ENCODE measurements at regions not wholly inside any gene's neighbourhood (a gene's known extent, or its start where the extent isn't known, plus 50 kb on each side); places are given as distances from the start of the nearest gene placed in this dataset.
"Not testable (repeated sequence)": the region's sequence is repeated elsewhere in the genome, so short reads cannot be mapped to it uniquely, and the experiment has no call there.

DNA sequence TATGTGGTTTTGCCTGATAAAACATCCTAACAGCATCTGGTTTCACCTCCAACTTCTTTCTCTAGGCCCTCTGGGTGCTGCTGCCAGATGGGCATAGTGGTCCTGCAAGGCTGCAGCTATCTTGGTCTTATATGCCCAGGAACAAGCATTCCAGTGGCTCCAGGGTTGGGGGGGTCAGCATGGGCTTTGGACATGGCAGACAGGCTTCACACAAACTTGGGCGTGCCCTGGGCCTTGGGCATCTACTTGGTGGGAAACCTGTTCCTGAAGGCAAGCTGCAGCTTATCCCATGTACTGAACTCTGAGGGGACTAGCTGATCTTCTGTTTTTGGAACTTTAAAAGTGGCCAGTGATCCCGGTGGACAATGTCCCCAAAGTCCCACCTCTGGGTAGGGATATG lies 54.9 kb upstream of the ZNF678 start:
- DNase-seq (ENCODE audit: low read depth) = no peak

DNA sequence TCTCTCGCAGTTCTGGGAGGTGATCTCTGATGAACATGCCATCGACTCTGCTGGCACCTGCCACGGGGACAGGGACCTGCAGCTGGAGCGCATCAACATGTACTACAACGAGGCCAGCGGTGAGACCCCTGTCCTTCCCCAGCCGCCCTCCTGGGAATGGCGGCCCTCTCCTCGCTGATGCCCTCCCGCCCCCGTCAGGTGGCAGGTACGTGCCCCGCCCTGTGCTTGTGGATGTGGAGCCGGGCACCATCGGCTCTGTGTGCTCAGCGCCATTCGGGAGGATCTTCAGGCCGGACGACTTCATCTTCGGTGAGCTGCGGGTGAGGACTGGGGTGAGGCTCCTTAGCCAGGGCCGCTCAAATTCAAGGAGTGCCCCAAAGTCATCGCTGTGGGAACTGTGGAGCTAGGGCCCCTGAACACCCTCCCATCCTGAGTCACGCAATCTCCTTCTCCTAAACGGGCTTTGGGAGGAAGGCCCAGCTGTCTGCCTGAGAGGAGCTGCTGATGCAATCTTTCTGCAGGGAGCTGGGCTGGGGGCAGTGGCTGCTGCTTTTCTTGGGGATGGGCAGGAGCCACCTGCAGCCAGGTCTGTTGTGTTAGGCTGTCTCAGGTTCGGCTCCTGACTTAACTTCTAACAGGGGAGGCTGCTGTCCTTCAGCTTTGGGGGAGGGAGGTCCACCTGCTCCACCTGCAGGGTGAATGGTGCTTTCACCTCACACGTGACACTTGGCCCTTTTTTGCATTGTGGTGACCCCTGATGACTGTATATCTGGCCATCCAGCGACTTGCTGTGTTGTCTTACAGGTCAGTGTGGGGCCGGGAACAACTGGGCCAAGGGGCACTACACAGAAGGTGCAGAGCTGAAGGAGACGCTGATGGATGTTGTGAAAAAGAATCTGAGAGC lies 56.6 kb upstream of the ZNF678 start:
- not testable (repeated sequence) for DNase-seq (ENCODE audit: low read depth)

DNA sequence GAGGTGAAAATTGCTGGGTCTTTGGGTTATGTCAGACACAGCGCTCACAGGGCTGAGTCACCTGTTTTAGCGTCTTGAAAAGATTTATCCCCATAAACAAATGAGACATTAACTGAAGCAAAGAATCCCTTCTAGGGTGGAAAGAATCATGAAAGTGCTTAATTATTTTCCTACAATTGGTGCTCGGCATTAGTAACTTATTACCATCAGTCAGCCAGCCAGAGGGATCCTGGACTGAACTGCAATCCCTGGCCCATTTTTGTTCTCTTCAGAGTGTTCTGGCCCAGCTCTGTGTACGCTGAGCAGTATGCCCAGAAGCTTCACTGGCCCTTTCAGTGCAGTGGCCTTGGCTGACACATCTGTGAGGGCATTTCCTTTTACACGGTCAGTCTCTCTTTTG lies 67.3 kb upstream of the ZNF678 start:
- not testable (repeated sequence) for DNase-seq (ENCODE audit: low read depth)

DNA sequence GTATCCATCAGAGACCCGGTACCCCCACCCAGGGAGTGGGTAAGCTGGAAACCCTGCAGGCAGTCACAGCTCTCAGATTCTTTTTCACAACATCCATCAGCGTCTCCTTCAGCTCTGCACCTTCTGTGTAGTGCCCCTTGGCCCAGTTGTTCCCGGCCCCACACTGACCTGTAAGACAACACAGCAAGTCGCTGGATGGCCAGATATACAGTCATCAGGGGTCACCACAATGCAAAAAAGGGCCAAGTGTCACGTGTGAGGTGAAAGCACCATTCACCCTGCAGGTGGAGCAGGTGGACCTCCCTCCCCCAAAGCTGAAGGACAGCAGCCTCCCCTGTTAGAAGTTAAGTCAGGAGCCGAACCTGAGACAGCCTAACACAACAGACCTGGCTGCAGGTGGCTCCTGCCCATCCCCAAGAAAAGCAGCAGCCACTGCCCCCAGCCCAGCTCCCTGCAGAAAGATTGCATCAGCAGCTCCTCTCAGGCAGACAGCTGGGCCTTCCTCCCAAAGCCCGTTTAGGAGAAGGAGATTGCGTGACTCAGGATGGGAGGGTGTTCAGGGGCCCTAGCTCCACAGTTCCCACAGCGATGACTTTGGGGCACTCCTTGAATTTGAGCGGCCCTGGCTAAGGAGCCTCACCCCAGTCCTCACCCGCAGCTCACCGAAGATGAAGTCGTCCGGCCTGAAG lies 69.3 kb upstream of the ZNF678 start:
- not testable (repeated sequence) for DNase-seq (ENCODE audit: low read depth)

DNA sequence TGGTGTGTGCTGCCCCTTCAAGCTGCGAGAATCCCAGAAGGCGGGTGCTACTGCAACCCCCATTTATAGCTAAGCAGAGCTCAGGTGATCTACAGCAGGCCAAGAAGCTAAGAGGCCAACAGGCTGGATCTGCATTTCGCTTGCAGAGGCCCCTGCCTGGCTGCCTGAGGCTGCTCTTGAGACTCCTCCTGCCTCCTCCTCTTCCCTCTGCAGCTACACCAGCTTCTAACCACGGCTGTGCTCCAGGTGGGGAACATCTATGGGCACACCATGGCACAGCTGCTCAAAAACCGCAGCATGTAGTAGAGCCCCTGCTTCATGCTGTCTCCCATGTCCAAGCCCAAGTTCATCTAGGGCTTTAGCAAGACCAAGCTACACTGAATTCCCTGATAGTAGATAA lies 72.9 kb upstream of the ZNF678 start:
- no peak for DNase-seq (ENCODE audit: low read depth)

DNA sequence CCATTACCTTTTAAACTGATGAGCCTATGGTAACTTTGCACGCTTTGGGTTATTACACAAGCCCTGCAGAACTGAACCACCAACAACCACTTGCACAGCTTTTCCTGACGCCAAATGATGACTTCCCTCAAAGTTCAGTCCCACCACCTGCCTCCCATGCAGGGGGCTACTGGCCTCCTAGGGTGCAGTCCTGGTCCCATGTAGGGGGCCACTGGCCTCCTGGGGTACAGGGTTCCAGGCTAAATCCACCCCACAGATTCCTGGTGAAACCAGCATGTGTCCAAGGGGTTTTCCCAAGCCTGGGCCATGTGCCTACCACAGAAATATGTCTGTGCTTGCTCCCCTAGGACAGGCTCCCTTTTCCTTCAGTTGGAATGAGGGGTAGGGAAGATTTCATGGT lies 73.4 kb upstream of the ZNF678 start:
- DNase-seq (ENCODE audit: low read depth) = no peak

DNA sequence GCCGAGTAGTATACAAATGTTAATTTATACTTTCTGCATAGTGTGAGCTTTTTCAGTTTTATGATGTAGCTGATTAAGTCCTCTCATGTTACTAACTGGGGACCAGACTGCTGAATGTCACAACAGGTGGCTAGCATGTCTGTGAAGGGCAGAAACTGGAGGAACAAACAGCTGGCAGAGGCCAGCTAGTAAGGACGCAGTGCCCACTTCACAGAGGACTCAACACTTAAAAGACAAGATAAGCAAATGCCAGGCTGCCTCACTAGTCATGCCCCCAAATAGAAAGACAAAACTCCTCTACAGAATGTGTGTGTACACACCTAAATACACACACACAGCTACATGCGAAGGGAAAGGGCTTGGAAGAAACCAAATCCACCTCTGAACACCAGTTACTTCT lies 73.8 kb upstream of the ZNF678 start:
- no peak for DNase-seq (ENCODE audit: low read depth)

DNA sequence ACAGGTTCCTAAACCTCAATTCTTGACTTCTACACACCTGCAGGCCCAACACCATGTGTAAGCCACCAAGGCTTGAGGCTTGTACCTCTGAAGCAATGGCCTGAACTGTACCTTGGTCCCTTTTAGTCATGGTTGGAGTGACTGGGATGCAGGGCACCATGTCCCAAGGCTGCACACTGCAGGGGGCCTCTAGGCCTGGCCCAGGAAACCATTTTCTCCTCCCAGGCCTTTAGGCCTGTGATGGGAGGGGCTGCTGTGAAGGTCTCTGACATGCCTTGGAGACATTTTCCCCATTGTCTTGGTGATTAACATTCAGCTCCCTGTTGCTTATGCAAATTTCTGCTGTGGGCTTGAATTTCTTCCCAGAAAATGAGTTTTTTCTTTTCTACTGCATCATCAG lies 75.8 kb upstream of the ZNF678 start:
- no peak for DNase-seq (ENCODE audit: low read depth)

DNA sequence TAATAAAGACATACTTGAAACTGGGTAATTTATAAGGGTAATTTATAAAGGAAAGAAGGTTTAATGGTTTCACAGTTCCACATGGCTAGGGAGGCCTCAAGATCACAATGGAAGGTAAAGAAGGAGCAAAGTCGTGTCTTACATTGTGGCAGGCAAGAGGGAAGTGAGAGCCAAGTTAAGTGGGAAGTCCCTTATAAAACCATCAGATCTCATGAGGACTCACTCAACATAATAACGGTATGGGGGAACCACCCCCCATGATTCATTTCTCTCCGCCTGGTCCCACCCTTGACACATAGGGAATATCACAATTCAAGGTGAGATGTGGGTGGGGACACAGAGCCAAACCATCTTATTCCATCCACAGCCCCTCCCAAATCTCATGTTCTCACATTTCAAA lies 76.8 kb upstream of the ZNF678 start:
- no peak for DNase-seq (ENCODE audit: low read depth)

DNA sequence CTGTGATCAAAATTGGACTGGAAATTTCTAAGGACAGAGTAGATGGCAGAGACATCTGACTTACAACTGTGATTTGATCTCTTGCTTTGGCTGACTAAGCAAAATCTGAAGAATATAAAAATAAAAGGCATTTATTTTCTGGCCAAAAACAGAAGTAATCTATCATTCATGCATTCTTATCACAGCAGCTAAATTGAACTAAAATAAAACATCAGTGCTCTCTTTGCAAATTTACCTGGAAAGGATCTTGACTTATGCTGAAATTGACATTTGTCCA lies 81.4 kb upstream of the ZNF678 start:
- DNase-seq (ENCODE audit: low read depth) = no peak

DNA sequence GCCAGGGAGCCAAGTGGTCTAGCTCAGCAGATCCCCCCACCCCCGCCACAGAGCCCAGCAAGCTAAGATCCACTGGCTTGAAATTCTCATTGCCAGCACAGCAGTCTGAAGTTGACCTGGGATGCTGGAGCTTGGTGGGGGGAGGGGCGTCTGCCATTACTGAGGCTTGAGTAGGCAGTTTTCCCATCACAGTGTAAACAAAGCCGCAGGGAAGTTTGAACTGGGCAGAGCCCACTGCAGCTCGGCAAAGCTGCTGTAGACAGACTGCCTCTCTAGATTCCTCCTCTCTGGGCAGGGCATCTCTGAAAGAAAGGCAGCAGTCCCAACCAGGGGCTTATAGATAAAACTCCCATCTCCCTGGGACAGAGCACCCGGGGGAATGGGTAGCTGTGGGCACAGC lies 89.3 kb upstream of the ZNF678 start:
- not testable (repeated sequence) for DNase-seq (ENCODE audit: low read depth)

DNA sequence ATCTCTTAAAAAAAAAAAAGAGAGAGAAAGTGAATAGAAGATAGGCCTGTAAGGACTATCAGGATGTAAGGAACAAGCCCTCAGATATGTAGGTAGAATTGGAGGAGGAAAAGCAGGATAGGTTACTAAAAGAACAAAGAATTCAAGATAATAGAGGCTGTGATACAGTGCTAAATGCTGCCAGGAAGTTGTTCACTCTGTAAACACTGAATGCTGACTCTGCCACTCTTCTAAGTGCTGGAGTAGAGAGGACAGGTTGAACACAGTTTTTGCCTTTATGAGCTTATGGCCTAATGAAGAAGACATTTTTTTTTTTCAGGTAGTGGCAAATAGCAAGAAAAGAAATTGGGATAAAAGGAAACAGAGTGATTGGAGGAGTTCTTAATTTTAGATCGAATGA lies 90.6 kb upstream of the ZNF678 start:
- no peak for DNase-seq (ENCODE audit: low read depth)

DNA sequence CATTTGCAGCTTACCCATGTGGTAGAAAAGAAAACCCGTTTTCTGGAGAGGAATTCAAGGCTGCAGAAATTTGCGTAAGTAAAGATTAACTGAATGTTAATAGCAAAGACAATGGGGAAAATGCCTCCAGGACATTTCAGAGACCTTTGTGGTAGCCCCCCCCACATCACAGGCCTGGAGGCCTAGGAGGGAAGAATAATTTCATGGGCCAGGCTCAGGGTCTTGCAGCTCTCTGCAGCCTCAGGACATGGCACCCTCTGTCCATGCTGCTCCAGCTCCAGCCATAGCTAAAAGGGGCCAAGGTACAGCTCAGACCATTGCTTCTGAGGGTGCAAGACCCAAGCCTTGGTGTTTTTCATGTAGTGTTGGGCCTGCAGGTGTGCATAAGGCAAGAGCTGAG lies 92.7 kb upstream of the ZNF678 start:
- no peak for DNase-seq (ENCODE audit: low read depth)

DNA sequence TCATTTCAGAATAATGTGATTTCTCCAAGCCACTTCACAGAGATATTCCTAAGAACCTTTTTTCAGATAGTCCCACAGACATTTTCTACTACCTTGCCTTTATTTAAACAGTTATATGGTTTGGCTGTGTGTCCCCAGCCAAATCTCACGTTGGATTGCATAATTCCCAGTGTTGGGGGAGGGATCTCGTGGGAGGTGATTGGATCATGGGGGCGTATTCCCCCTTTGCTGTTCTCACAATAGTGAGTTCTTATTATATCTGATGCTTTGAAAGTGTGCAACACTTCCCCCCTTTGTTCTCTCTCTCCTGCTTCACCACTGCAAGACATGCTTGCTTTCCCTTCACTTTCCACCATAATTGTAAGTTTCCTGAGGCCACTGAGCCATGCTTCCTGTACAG lies 93.6 kb upstream of the ZNF678 start:
- no peak for DNase-seq (ENCODE audit: low read depth)

DNA sequence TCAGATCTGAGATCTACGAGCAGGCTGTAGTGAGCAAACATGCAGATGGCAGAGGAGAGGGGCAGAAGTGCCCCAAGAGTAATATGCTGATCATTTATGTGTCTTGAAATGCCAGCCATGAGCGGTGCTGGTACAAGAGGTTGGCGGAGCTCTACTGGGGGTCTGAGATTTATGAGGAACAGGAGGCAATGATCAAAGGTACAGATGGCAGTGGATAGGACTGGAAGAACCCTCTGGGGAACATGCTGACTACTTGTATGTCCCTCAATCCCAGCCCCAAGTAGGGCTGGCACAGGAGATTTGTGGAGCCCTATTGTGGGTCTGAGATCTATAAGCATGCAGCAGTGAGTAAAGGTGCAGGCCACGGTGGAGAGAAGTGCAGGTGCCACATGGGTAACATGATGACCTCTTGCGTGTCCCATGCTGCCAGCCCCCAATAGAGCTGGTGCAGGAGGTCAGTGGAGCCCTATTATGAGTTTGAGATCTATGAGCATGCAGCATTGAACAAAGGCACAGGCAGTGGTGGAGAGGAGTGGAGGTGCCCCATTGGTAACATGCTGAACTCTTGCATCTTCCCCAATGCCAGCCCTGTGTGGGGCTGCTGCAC lies 97.2 kb upstream of the ZNF678 start:
- no peak for DNase-seq (ENCODE audit: low read depth)

DNA sequence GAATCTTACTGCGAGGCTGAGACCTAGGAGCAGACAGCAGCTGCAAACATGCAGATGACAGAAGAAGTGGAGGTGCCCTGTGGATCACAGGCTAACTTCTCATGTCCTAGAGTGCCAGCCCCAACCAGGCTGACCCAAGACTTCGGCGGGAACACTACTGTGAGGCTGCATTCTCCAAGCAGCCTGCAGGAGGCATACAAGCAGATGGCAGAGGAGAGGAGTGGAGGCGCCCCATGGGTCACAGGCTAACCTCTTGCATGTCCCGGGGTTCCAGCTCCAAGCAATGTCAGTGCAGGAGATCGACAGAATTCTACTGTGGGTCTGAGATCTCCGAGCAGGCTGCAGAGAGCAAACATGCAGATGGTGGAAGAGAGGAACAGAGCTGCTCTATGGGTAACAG lies 98.1 kb upstream of the ZNF678 start:
- no peak for DNase-seq (ENCODE audit: low read depth)

DNA sequence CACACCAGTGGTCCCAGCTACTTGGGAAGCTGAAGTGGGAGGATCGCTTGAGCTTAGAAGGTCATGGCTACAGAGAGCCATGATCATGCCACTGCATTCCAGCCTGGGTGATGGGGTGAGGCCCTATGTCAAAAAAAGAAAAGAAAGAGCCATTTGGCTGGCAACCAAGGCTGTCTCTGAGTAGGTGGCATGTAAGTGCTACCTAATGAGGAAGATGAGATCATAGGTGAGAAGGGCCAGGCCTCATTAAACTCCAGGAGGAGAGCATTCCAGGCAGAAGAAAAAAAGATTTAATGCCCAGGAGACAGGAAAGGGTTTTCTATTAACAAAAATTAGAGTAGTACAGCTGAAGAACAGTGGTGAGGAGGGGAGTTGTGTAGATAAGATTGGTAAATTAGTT lies 103.4 kb upstream of the ZNF678 start:
- DNase-seq (ENCODE audit: low read depth) = no peak

DNA sequence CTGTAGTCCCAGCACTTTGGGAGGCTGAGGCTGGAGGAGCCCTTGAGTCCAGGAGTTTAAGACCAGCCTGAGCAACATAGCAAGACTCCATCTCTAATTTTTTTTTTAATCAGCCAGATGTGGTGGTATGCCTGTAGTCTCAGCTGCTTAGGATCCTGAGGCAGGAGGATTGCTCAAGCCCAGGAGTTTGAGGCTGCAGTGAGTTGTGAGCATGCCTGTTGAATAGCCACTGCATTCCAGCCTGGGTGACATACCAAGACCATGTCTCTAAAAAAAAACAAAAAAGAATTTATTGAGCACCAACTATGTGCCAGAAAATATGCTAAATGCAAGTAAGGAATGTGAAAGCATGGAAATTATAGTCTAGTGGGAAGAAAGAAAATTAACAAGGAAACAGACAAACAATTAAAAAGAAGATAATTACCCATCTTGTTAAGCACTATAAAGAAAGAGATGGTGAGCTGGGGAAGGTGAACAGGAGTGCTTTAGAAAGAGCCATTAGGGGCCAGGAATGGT lies 104.0 kb upstream of the ZNF678 start:
- no peak for DNase-seq (ENCODE audit: low read depth)

DNA sequence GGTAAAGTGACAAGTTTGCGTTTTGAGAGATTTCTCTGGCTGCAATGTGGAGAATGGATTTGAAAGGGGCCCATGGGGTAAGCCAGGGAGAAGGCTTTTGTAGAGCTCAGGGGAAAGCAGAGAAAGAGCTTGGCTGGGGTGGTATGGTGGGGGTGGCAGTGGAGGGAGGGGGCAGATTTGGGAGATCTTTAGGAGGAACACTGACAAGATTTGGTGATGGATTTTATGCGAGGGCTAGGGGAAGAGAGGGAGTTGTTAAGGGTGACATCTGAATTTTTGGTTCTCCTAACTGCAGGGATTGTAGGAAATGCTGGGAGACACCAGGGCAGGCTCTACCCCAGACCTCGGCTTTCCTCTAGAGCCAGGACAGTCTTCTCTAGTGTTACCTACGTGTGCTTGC lies 108.7 kb upstream of the ZNF678 start:
- DNase-seq (ENCODE audit: low read depth) = no peak

DNA sequence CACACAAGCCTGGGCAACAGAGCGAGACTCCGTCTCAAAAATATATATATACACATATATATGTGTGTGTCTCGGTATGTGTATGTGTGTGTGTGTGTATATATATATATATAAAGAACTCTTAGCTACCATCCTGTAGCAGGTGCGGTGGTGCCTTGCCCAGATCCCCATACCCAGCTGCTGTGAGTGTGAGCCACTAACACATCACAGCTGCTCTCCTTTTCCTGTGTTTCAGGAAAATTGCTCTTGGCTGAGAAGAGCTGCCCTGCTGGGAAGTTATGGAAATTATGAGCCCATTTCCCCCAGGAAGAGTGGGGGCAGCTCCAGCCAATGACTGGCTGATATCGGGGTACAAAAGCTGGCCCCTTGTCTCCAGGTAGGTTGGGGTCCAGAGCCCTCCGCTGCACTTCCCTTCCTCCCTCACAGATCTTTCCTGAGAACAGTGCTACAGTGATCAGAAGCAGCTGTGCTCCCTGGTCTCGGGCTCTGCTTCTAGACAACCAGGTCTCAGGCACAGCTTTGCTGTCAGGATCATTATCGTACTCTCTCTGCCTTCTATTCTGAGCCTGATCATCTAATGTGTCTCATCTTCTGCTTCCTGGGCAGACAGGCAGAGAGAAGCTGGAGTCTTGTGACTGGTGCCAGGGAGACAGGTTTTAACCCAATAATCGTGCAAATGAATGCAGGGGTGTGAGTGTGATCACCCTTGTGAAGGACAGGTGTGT lies 109.6 kb upstream of the ZNF678 start:
- DNase-seq (ENCODE audit: low read depth) = no peak

DNA sequence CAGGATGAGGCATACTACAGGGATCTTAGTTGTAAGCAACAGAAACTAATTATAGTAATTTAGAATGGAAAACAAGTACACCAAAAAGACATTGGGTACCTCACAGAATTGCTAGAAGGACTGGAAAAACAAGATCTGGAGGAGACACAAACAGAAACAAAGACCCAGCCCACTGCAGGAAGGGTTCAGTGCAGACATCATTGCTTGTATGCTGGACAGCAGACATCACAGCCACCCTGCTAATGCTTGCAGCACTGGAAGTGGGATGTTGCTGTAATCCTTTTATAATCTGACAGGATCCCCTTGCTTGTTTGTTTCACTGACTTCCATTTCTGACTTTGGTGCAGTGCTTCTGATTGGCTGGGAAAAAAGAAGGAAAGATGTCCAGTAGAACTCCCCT lies 111.4 kb upstream of the ZNF678 start:
- no peak for DNase-seq (ENCODE audit: low read depth)

DNA sequence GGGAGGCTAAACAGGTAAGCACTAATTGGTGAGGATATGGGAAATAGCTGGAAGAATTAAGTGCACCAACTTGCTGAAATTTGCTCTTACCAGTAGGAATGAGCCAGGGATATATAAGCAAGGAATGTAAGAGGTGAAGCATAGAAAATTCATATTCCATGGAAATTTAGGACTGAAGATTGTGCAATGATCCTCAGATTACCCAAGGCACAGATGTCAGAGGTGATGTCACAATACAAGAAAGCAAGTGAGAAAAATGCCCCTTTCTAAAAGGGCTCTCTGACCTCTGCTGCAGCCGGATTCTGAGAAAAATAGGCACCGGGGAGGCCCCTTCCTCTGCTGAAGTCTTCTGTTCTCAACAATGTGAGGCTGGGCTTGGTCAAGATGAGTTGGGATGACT lies 112.3 kb upstream of the ZNF678 start:
- no peak for DNase-seq (ENCODE audit: low read depth)

DNA sequence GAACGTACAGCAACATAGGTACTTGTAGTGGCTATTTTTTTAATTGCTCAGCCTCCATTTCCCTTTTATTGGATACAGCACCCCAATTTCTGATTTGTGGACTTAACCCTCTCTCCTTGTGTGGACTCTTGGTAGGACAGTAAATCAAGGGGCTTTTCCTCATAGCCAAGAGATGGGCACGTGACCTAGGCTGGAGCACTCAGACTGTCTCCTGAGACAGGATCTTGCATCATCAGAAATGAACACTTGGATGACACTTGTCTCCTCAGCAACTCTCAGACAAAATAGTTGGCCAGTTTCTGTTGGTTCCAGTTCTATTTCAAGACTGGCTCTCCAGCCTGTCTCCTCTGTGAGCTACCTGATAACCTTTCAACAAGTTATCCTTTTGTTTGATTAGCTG lies 112.9 kb upstream of the ZNF678 start:
- DNase-seq (ENCODE audit: low read depth) = no peak
